GM18873 (cell line): ENCODE measurements at regions not wholly inside any gene's neighbourhood (a gene's known extent, or its start where the extent isn't known, plus 50 kb on each side); places are given as distances from the start of the nearest gene placed in this dataset.
"Not testable (repeated sequence)": the region's sequence is repeated elsewhere in the genome, so short reads cannot be mapped to it uniquely, and the experiment has no call there.

Experiments
- ATAC-seq: cut with Tn5 transposase; IDR thresholded peaks from one replicate; pipeline ENCODE4 v1.9.1; 2021; ENCODE audit warnings: mild to moderate bottlenecking, moderate library complexity, moderate number of reproducible peaks; ENCODE audit not compliant: unreplicated experiment, low FRiP score

GRCh38 chr12:46711756-46712155 is 114.0 kb downstream of the SLC38A4 start:
- no peak for ATAC-seq

- no peak for ATAC-seq
Measured at GRCh38 chr12:46710125-46710743, 115.6 kb downstream of the SLC38A4 start.

GRCh38 chr12:46702581-46703344 is 123.0 kb downstream of the SLC38A4 start:
- no peak for ATAC-seq

GRCh38 chr12:46701356-46701755 is 124.4 kb downstream of the SLC38A4 start:
- ATAC-seq: no peak

GRCh38 chr12:46699986-46700385 is 125.8 kb downstream of the SLC38A4 start:
- ATAC-seq: no peak

GRCh38 chr12:46698003-46698402 is 127.8 kb downstream of the SLC38A4 start:
- ATAC-seq: no peak

- ATAC-seq: no peak
Measured at GRCh38 chr12:46693518-46693917, 132.3 kb downstream of the SLC38A4 start.

- ATAC-seq: no peak
Measured at GRCh38 chr12:46693034-46693433, 132.8 kb downstream of the SLC38A4 start.

GRCh38 chr12:46692606-46693005 is 133.2 kb downstream of the SLC38A4 start:
- no peak for ATAC-seq

- no peak for ATAC-seq
Measured at GRCh38 chr12:46686267-46686942, 139.4 kb downstream of the SLC38A4 start.

GRCh38 chr12:46684243-46684642 is 141.6 kb downstream of the SLC38A4 start:
- ATAC-seq: not testable (repeated sequence)

- ATAC-seq: no peak
Measured at GRCh38 chr12:46682148-46682547, 143.6 kb downstream of the SLC38A4 start.

GRCh38 chr12:46680506-46680905 is 145.3 kb downstream of the SLC38A4 start:
- no peak for ATAC-seq

- no peak for ATAC-seq
Measured at GRCh38 chr12:46679754-46680153, 146.0 kb downstream of the SLC38A4 start.

- no peak for ATAC-seq
Measured at GRCh38 chr12:46678426-46678825, 147.4 kb downstream of the SLC38A4 start.

- ATAC-seq: no peak
Measured at GRCh38 chr12:46677749-46678148, 148.0 kb downstream of the SLC38A4 start.

GRCh38 chr12:46676797-46677520 is 148.8 kb downstream of the SLC38A4 start:
- ATAC-seq: no peak

GRCh38 chr12:46676396-46676795 is 149.4 kb downstream of the SLC38A4 start:
- ATAC-seq: no peak

- ATAC-seq: no peak
Measured at GRCh38 chr12:46675736-46676135, 150.1 kb downstream of the SLC38A4 start.

GRCh38 chr12:46674800-46675199 is 151.0 kb downstream of the SLC38A4 start:
- no peak for ATAC-seq

- ATAC-seq: no peak
Measured at GRCh38 chr12:46674129-46674528, 151.7 kb downstream of the SLC38A4 start.
